ENCODE measurements at regions not wholly inside any gene's neighbourhood (a gene's known extent, or its start where the extent isn't known, plus 50 kb on each side); places are given as distances from the start of the nearest gene placed in this dataset.

GRCh38 chr12:131455218-131455506 is 255.7 kb upstream of the SFSWAP start:
- DNase-seq: no peak
- TF ChIP-seq GATA1 (IDR thresholded peaks at IDR 0.05; ENCODE audit: low read depth, low read length): no peak

- DNase-seq: no peak
- TF ChIP-seq POLR2A (IDR thresholded peaks at IDR 0.05; ENCODE audit: low read length) (no peak), GATA1 (IDR thresholded peaks at IDR 0.05; ENCODE audit: low read depth, low read length) (no peak)
These were observed 255.2 kb upstream of the SFSWAP start for GRCh38 chr12:131455581-131456110.

GRCh38 chr12:131456301-131457027 is 254.4 kb upstream of the SFSWAP start:
- no peak for DNase-seq

GRCh38 chr12:131457028-131457310 is 253.9 kb upstream of the SFSWAP start:
- TF ChIP-seq POLR2A (IDR thresholded peaks at IDR 0.05; ENCODE audit: low read length) (no peak), GATA1 (IDR thresholded peaks at IDR 0.05; ENCODE audit: low read depth, low read length) (no peak)
- DNase-seq: no peak

More at GRCh38 chr12:131456301-131457027, 254.4 kb upstream of the SFSWAP start:
- no peak for TF ChIP-seq POLR2A (IDR thresholded peaks at IDR 0.05; ENCODE audit: low read length)
- TF ChIP-seq GATA1 (IDR thresholded peaks at IDR 0.05; ENCODE audit: low read depth, low read length): no peak

- DNase-seq: no peak
- TF ChIP-seq POLR2A (IDR thresholded peaks at IDR 0.05; ENCODE audit: low read length) (no peak), GATA1 (IDR thresholded peaks at IDR 0.05; ENCODE audit: low read depth, low read length) (no peak)
These were observed 253.4 kb upstream of the SFSWAP start for GRCh38 chr12:131457331-131458047.

GRCh38 chr12:131458048-131458374 is 252.9 kb upstream of the SFSWAP start:
- no peak for TF ChIP-seq POLR2A (IDR thresholded peaks at IDR 0.05; ENCODE audit: low read length)
- TF ChIP-seq GATA1 (IDR thresholded peaks at IDR 0.05; ENCODE audit: low read depth, low read length): no peak
- no peak for DNase-seq

- TF ChIP-seq GATA1 (IDR thresholded peaks at IDR 0.05; ENCODE audit: low read depth, low read length): no peak
- no peak for TF ChIP-seq POLR2A (IDR thresholded peaks at IDR 0.05; ENCODE audit: low read length)
- DNase-seq: no peak
These were observed 251.7 kb upstream of the SFSWAP start for GRCh38 chr12:131458931-131459772.

DNA sequence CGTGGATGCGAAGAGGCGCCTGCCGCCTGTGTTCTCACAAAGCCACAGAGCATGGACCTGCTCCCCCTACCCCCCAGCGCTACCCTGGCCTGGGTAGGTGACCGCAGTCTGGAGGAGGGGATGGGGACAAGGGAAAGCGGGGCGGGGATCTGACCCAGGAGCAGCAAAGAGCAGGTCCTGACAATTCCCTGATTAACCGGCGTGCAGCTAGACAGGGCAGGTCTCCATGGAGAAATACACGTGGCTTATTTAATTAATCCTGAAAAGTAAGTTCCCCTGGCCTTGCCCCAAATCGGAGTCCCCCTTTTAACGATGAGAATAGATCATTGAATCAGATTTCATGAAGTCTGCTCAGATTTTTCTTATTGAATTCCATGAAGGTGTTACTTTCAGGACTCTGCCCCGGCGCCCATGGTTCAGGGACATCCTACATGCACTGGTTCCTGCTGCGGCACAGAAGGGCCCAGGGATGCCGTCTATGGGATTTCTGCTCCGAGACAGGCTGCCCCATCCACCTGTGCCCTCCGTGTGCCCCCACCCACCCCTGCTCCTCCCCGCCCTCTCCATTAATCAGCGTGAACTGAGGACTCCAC is 251.0 kb upstream of the SFSWAP start:
- DNase-seq: no peak
- TF ChIP-seq POLR2A (IDR thresholded peaks at IDR 0.05; ENCODE audit: low read length) (no peak), GATA1 (IDR thresholded peaks at IDR 0.05; ENCODE audit: low read depth, low read length) (no peak)

GRCh38 chr12:131460520-131460919 is 250.4 kb upstream of the SFSWAP start:
- TF ChIP-seq GATA1 (IDR thresholded peaks at IDR 0.05; ENCODE audit: low read depth, low read length) (no peak), POLR2A (IDR thresholded peaks at IDR 0.05; ENCODE audit: low read length) (no peak)
- DNase-seq: no peak

GRCh38 chr12:131461096-131461495 is 249.8 kb upstream of the SFSWAP start:
- TF ChIP-seq GATA1 (IDR thresholded peaks at IDR 0.05; ENCODE audit: low read depth, low read length) (no peak), POLR2A (IDR thresholded peaks at IDR 0.05; ENCODE audit: low read length) (no peak)
- DNase-seq: no peak

GRCh38 chr12:131463174-131463573 is 247.7 kb upstream of the SFSWAP start:
- no peak for TF ChIP-seq POLR2A (IDR thresholded peaks at IDR 0.05; ENCODE audit: low read length)
- no peak for TF ChIP-seq GATA1 (IDR thresholded peaks at IDR 0.05; ENCODE audit: low read depth, low read length)
- no peak for DNase-seq

- TF ChIP-seq POLR2A (IDR thresholded peaks at IDR 0.05; ENCODE audit: low read length): no peak
- TF ChIP-seq GATA1 (IDR thresholded peaks at IDR 0.05; ENCODE audit: low read depth, low read length): no peak
- no peak for DNase-seq
These were observed 246.8 kb upstream of the SFSWAP start for GRCh38 chr12:131464081-131464480.

DNA sequence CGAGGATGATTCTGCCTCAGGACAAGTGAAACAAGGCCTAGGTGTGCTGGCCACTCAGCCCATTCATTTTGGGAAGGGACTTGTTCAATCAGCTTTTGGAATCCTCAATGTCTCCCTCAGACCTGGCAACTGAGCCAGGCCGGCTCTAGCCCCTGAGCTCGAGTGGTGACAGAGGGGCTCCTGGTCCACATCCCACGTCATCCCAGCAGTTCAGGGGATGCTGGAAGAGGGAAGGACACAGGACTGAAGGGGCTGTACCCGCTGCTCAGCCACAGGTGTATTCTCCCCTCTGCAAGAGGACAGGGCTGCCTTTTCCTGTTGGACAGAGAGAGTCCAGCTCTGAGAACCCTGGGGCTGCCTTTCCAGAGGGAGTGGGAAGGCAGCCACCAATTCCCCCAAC is 244.6 kb upstream of the SFSWAP start:
- no peak for DNase-seq
- TF ChIP-seq GATA1 (IDR thresholded peaks at IDR 0.05; ENCODE audit: low read depth, low read length): no peak
- TF ChIP-seq POLR2A (IDR thresholded peaks at IDR 0.05; ENCODE audit: low read length): no peak

DNA sequence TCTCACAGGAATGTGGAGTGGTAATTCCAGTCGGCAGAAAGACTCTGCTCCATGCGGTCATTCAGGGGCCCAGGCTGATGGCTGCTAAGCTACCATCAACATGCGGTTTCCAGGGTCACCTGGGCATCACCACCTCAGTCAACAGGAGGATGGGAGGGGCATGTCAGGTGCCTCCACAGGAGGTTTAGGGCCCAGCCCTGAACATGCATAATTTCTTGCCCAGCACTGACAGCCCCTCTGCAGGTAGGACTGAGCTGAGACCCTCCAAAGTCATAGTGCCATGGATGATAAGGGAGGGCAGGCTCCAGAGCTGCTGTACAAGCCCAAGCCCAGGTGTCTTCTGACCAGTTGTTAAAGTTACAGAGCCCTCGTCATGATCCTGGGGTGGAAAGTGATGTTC is 244.0 kb upstream of the SFSWAP start:
- TF ChIP-seq GATA1 (IDR thresholded peaks at IDR 0.05; ENCODE audit: low read depth, low read length) (no peak), POLR2A (IDR thresholded peaks at IDR 0.05; ENCODE audit: low read length) (no peak)

More for the DNA sequence above, 244.0 kb upstream of the SFSWAP start:
- DNase-seq: no peak
